ENCODE measurements at regions not wholly inside any gene's neighbourhood (a gene's known extent, or its start where the extent isn't known, plus 50 kb on each side); places are given as distances from the start of the nearest gene placed in this dataset.
"Not testable (repeated sequence)": the region's sequence is repeated elsewhere in the genome, so short reads cannot be mapped to it uniquely, and the experiment has no call there.

GRCh38 chr6:19569563-19569962, 267.6 kb upstream of the ID4 start:
- DNase-seq, result no peak

GRCh38 chr6:19571176-19571575, 266.0 kb upstream of the ID4 start:
- no peak for DNase-seq

- DNase-seq, result no peak
Observed at GRCh38 chr6:19578481-19578880, 258.7 kb upstream of the ID4 start.

GRCh38 chr6:19584207-19584606, 253.0 kb upstream of the ID4 start:
- not testable (repeated sequence) for DNase-seq

GRCh38 chr6:19587238-19587942, 249.8 kb upstream of the ID4 start:
- DNase-seq, result no peak

GRCh38 chr6:19590501-19591131, 246.6 kb upstream of the ID4 start:
- no peak for DNase-seq

- DNase-seq, result no peak
Observed at GRCh38 chr6:19597809-19598320, 239.3 kb upstream of the ID4 start.

GRCh38 chr6:19599796-19600464, 237.2 kb upstream of the ID4 start:
- no peak for DNase-seq

GRCh38 chr6:19602434-19603013, 234.6 kb upstream of the ID4 start:
- DNase-seq, result no peak

- DNase-seq, result no peak
Observed at GRCh38 chr6:19603721-19604120, 233.4 kb upstream of the ID4 start.

- peak; percentile 5 to 19 for DNase-seq
Observed at GRCh38 chr6:19605624-19606023, 231.5 kb upstream of the ID4 start.

- DNase-seq, result no peak
Observed at GRCh38 chr6:19608546-19608945, 228.6 kb upstream of the ID4 start.

- DNase-seq, result no peak
Observed at GRCh38 chr6:19609972-19610641, 227.1 kb upstream of the ID4 start.

- not testable (repeated sequence) for DNase-seq
Observed at GRCh38 chr6:19612672-19613466, 224.3 kb upstream of the ID4 start.

GRCh38 chr6:19613678-19614077, 223.5 kb upstream of the ID4 start:
- no peak for DNase-seq

- peak in 1 of 2 experiments; percentile 6 for DNase-seq
Observed at GRCh38 chr6:19616022-19616421, 221.1 kb upstream of the ID4 start.

GRCh38 chr6:19632230-19632629, 204.9 kb upstream of the ID4 start:
- no peak for DNase-seq

- no peak for DNase-seq
Observed at GRCh38 chr6:19632786-19633185, 204.4 kb upstream of the ID4 start.

- DNase-seq, result no peak
Observed at GRCh38 chr6:19635728-19636127, 201.4 kb upstream of the ID4 start.

- DNase-seq, result no peak
Observed at GRCh38 chr6:19637010-19637409, 200.2 kb upstream of the ID4 start.

GRCh38 chr6:19638931-19639330, 198.2 kb upstream of the ID4 start:
- DNase-seq, result no peak

GRCh38 chr6:19643287-19643686, 193.9 kb upstream of the ID4 start:
- DNase-seq, result no peak
